PC-9 (cell line): ENCODE measurements at regions not wholly inside any gene's neighbourhood (a gene's known extent, or its start where the extent isn't known, plus 50 kb on each side); places are given as distances from the start of the nearest gene placed in this dataset.

ENCODE experiments used
- BruUV-seq: library from RNA; stranded (reverse); fragments of 400-500 nt; replicated peaks from 2 replicates; lab custom pipeline; 2021; lab: Mats Ljungman, UMichigan
- CTCF ChIA-PET: fragments of 300-600 bp; sonication (Branson Sonifier 250); formaldehyde crosslinking; loops from one replicate; lab custom pipeline; 2022; ENCODE audit warnings: antibody characterized with exemption; lab: Charles Lee
- POLR2A ChIA-PET: fragments of 300-600 bp; sonication (Branson Sonifier 250); formaldehyde crosslinking; loops from one replicate; lab custom pipeline; 2022; ENCODE audit warnings: antibody characterized with exemption; ENCODE audit not compliant: unreplicated experiment; lab: Charles Lee
- DNase-seq, 2 experiments: peaks; one replicate each; pipeline versions ENCODE4 v3.0.0 to v3.0.0-alpha.2; 2015 to 2022; ENCODE audit warnings: mixed read lengths in 1 of 2
- H2AFZ ChIP-seq: fragments of 200-600 bp; sonication (generic); 2 replicates; pipeline ENCODE4 v1.8.1; 2017; ENCODE audit warnings: antibody characterized with exemption
- H3F3A ChIP-seq: fragments of 200-600 bp; sonication (generic); 2 replicates; pipeline ENCODE4 v1.8.1; 2017; ENCODE audit warnings: antibody characterized with exemption, mild to moderate bottlenecking, low read depth; ENCODE audit not compliant: insufficient read depth
- H3K27ac ChIP-seq: fragments of 200-600 bp; sonication (generic); 2 replicates; pipeline ENCODE4 v1.6.1; 2016; ENCODE audit warnings: mixed run types
- H3K27me3 ChIP-seq: fragments of 200-600 bp; sonication (generic); 2 replicates; pipeline ENCODE4 v1.6.1; 2016; ENCODE audit warnings: low read depth, mixed run types; ENCODE audit not compliant: insufficient read depth
- H3K36me3 ChIP-seq: fragments of 200-600 bp; sonication (generic); 2 replicates; pipeline ENCODE4 v1.6.1; 2016; ENCODE audit warnings: low read depth, mixed run types
- H3K4me1 ChIP-seq: fragments of 200-600 bp; sonication (generic); replicated peaks from 2 replicates; pipeline ENCODE4 v1.6.1; 2016; ENCODE audit warnings: mixed run types; ENCODE audit not compliant: insufficient read depth
- H3K4me2 ChIP-seq: fragments of 200-600 bp; sonication (generic); 2 replicates; pipeline ENCODE4 v1.6.1; 2017; ENCODE audit warnings: mixed run types
- H3K4me3 ChIP-seq: fragments of 200-600 bp; sonication (generic); 2 replicates; pipeline ENCODE4 v1.6.1; 2016; ENCODE audit warnings: mixed run types
- H3K79me2 ChIP-seq: fragments of 200-600 bp; sonication (generic); 2 replicates; pipeline ENCODE4 v1.6.1; 2017; ENCODE audit warnings: low read depth, mixed run types
- H3K9me2 ChIP-seq: fragments of 200-600 bp; sonication (generic); 2 replicates; pipeline ENCODE4 v1.8.1; 2017; ENCODE audit warnings: mild to moderate bottlenecking; ENCODE audit not compliant: insufficient read depth
- H3K9me3 ChIP-seq: fragments of 200-600 bp; sonication (generic); 2 replicates; pipeline ENCODE4 v1.8.1; 2016; ENCODE audit warnings: low read depth; ENCODE audit not compliant: insufficient read depth
- H4K20me1 ChIP-seq: fragments of 200-600 bp; sonication (generic); 2 replicates; pipeline ENCODE4 v1.8.1; 2017; ENCODE audit not compliant: insufficient read depth
- CTCF ChIP-seq: fragments of 200-600 bp; sonication (generic); conservative IDR thresholded peaks from 2 replicates; pipeline ENCODE4 v1.6.1; 2017; ENCODE audit warnings: mixed run types, antibody characterized with exemption, mild to moderate bottlenecking, moderate library complexity
- EZH2 ChIP-seq: fragments of 200-600 bp; sonication (generic); IDR thresholded peaks from 2 replicates; pipeline ENCODE4 v1.8.0; 2017; ENCODE audit warnings: antibody characterized with exemption, low read depth
- intact Hi-C: fragments of 100-400 bp; cut with micrococcal nuclease; formaldehyde crosslinking; loops from one replicate; pipeline ENCODE4 v1.10.0; 2022; ENCODE audit not compliant: unreplicated experiment

DNA sequence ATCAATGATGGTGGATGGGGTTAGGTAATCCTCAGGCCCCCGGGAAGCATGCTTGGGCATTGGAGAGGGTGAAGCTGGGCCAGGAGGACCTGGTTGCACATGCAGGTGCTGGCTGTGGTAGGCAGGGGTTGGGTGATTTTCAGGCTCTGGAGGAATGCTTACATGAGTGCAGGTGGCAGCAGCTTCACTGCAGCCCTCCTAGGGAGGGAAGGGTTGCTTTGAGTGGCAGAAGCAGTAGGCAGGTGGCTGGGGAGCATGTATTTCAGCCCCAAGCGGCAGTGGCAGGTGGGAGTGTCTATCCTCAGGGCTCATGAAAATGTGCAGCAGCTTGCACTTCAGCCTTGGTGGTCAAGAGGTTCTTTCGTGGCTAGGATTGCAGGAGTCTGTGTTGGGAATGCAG is 230.0 kb upstream of the CTNNB1 start:
- peaks cover 25% of the 10 kb centered on the region; the same call in 1 of the 2 replicates for H3F3A ChIP-seq
- H3K79me2 ChIP-seq: no peaks in the 10 kb centered on the region
- POLR2A ChIA-PET: no interaction called here
- H3K4me2 ChIP-seq: no peak overlapping the region
- CTCF ChIA-PET: no interaction called here
- H3K36me3 ChIP-seq: no peaks in the 10 kb centered on the region
- no peaks in the 10 kb centered on the region for H3K9me3 ChIP-seq
- no peak for TF ChIP-seq CTCF
- no peak for TF ChIP-seq EZH2
- intact Hi-C loops: no loop called here
- H3K27ac ChIP-seq: no peak overlapping the region
- DNase-seq: no peak
- no TSS peak for BruUV-seq
- H3K4me3 ChIP-seq: no peak overlapping the region
- no peaks in the 10 kb centered on the region for H3K27me3 ChIP-seq
- H3K9me2 ChIP-seq: no peaks in the 10 kb centered on the region
- H4K20me1 ChIP-seq: no peaks in the 10 kb centered on the region
- H3K4me1 ChIP-seq: peaks cover 32% of the 10 kb centered on the region
- H2AFZ ChIP-seq: no peak overlapping the region

GRCh38 chr3:40969756-40970466 is 229.4 kb upstream of the CTNNB1 start:
- H3K79me2 ChIP-seq: no peaks in the 10 kb centered on the region
- ChIA-PET POLR2A (no interaction called here), CTCF (interaction anchor here (0.7 kb wide), 1 partner anchor 32 kb away, joined by 6 read pairs; no protein-coding TSS in a partner anchor)
- H3K4me1 ChIP-seq: peaks cover 32% of the 10 kb centered on the region
- no peak overlapping the region for H2AFZ ChIP-seq
- H3K27ac ChIP-seq: 0 out of 2 replicates have a peak overlapping the region, but pooled peaks have one; percentile 92
- peaks cover 25% of the 10 kb centered on the region; the same call in 1 of the 2 replicates for H3F3A ChIP-seq
- H3K9me3 ChIP-seq: no peaks in the 10 kb centered on the region
- no peaks in the 10 kb centered on the region for H3K9me2 ChIP-seq
- DNase-seq: no peak
- no peaks in the 10 kb centered on the region for H4K20me1 ChIP-seq
- TF ChIP-seq EZH2: no peak
- no peak for TF ChIP-seq CTCF
- no peak overlapping the region for H3K4me3 ChIP-seq
- intact Hi-C loops: loop anchor here (2.0 kb wide), 1 partner anchor 229 kb away; the partner anchor contains the start of gene CTNNB1
- no peaks in the 10 kb centered on the region for H3K27me3 ChIP-seq
- no TSS peak for BruUV-seq
- H3K36me3 ChIP-seq: no peaks in the 10 kb centered on the region
- peak overlapping the region; percentile 46; the same call in 1 of the 2 replicates for H3K4me2 ChIP-seq

DNA sequence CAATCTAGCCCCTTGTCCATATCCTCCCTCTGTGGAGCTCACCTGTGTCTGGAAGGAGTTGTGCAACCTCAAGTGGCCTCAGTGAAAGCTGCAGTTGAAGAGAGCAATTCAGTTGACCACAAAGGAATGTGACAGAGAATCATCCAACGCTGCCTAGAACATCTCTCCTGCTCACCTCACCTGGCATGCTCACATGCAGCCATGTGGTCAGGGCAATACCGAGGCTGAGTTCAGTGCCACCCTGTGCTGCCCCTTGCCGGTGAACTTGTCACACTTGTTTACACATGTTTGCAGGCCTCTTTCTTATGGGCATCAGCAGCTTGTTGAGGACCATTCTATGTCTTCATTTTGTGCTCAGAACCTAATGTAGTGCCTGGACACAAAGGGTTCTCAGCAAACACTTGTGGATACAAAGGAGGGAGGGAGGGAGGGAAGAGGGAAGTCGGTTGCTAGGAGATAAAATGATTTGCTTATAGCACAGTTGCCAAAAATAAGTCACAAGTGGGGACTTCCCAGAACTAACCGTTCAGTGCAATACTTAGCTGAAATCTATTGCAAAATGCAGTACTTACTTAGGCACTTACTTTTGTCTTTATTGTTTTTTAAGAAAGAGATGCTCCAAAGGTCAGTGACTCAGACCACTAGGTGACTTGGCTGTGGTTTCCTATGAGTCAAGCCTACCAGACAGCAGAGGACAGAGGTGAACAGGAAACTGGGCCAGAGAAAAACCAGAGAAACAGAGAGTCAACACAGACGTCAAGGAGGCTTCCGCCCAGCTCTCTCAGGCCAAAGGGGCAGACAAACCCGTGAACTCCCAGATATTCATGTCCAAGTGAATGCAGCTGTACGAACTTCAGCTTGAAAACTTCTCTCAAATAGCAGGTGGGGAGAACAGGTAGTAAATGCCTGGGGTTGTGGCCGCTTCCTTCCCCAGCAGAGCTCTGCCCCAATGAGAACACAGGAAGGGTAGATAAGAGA is 227.8 kb upstream of the CTNNB1 start:
- Histone ChIP-seq H3K9me2 (no peaks in the 10 kb centered on the region), H3K4me1 (peaks cover 32% of the 10 kb centered on the region), H3F3A (peaks cover 25% of the 10 kb centered on the region; the same call in 1 of the 2 replicates), H3K27ac (peak overlapping the region; percentile 92), H3K4me3 (no peak overlapping the region; the same call in 1 of the 2 replicates), H3K4me2 (peak overlapping the region; percentile 75), H3K27me3 (no peaks in the 10 kb centered on the region), H3K9me3 (no peaks in the 10 kb centered on the region), H3K36me3 (no peaks in the 10 kb centered on the region), H3K79me2 (no peaks in the 10 kb centered on the region), H4K20me1 (no peaks in the 10 kb centered on the region), H2AFZ (peak overlapping the region; percentile 72)
- no peak; the same call in 1 of the 2 replicates for TF ChIP-seq CTCF
- no peak for TF ChIP-seq EZH2
- ChIA-PET CTCF (interaction anchor here (0.6 to 1.1 kb wide), 5 partner anchors 42 to 268 kb away, joined by 3 to 11 read pairs (median 4); partner anchors contain the start of gene CTNNB1), POLR2A (interaction anchor here (0.7 to 0.8 kb wide), 2 partner anchors 226 to 228 kb away, joined by 6 to 10 read pairs; partner anchors contain the start of gene CTNNB1)
- peak; percentile 75 to 98 for DNase-seq
- no TSS peak for BruUV-seq
- intact Hi-C loops: loop anchor here (1.0 to 2.0 kb wide), 5 partner anchors 146 to 387 kb away; partner anchors contain the start of gene CTNNB1
